Central memory CD8-positive, alpha-beta T cell (primary cell): ENCODE measurements at regions not wholly inside any gene's neighbourhood (a gene's known extent, or its start where the extent isn't known, plus 50 kb on each side); places are given as distances from the start of the nearest gene placed in this dataset.

Experiments used
- ATAC-seq: fragments of 150-1000 bp; cut with Tn5 transposase; replicated peaks from 2 replicates; pipeline ENCODE4 v1.10.0; 2022; ENCODE audit warnings: mild to moderate bottlenecking, moderate FRiP score, moderate number of reproducible peaks; ENCODE audit not compliant: poor library complexity, severe bottlenecking; ENCODE audit errors: extremely low read depth
- DNase-seq, 2 donors: peaks; one replicate each; pipeline ENCODE4 v3.0.0; 2021; ENCODE audit warnings: low spot score in 2 of 2
- H3K27ac Mint-ChIP-seq: one replicate; pipeline ENCODE4 v1.8.0; 2022; ENCODE audit warnings: low read depth, mild to moderate bottlenecking, moderate library complexity, mixed read lengths
- H3K27me3 Mint-ChIP-seq: one replicate; pipeline ENCODE4 v1.8.0; 2022; ENCODE audit warnings: mixed read lengths
- H3K36me3 Mint-ChIP-seq: one replicate; pipeline ENCODE4 v1.8.0; 2022; ENCODE audit warnings: mild to moderate bottlenecking, moderate library complexity, mixed read lengths; ENCODE audit not compliant: insufficient read depth
- H3K4me1 Mint-ChIP-seq: one replicate; pipeline ENCODE4 v1.8.0; 2022; ENCODE audit warnings: mixed read lengths
- H3K4me3 Mint-ChIP-seq: one replicate; pipeline ENCODE4 v1.8.0; 2022; ENCODE audit warnings: mild to moderate bottlenecking, moderate library complexity, mixed read lengths
- H3K9me3 Mint-ChIP-seq: one replicate; pipeline ENCODE4 v1.8.0; 2022; ENCODE audit warnings: mixed read lengths

DNA sequence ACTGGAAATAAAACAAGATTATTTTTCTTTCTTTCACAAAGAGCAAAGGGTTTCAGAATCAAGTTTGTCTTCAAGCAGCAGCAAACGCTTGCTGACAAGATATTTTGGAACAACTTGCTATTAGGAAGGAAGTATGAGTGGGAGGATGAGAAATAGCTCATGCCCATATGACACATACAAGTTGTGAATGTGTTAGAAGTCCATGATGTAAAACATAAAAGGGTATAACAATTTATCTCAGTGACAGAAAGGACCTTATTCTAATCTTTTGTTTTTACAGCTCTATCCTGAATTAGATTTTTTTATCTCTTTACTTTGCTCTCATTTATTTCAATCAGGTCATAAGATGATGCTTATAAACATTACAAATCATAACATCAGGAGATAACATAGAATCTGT is 516.6 kb upstream of the MEF2C start:
- no peak for ATAC-seq
- no peak overlapping the region for H3K27ac Mint-ChIP-seq
- no peak overlapping the region for H3K4me3 Mint-ChIP-seq
- peaks cover 5% of the 10 kb centered on the region for H3K4me1 Mint-ChIP-seq
- H3K9me3 Mint-ChIP-seq, result peaks cover 22% of the 10 kb centered on the region
- H3K36me3 Mint-ChIP-seq, result no peaks in the 10 kb centered on the region
- DNase-seq, result no peak
- no peaks in the 10 kb centered on the region for H3K27me3 Mint-ChIP-seq

DNA sequence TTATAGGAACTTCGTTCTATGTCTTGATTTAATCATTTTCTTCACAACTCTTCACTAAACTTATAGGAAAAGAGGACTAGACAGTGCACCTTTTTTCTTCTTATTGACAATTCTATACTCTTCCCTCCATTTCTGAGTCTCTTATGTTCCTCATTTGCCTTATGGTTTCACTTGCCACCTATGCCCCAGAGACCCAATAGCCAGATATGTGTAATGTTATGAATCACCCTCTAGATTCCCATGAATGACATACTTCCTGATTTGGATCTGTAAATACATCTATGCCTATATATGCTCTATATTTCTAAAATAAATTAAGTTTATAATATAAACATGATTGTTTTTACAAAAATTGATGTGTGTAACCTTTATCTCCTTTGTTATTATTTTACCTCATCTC is 514.1 kb upstream of the MEF2C start:
- H3K4me1 Mint-ChIP-seq, result peaks cover 5% of the 10 kb centered on the region
- H3K27ac Mint-ChIP-seq, result no peak overlapping the region
- ATAC-seq (no peak), DNase-seq (no peak)
- H3K4me3 Mint-ChIP-seq, result no peak overlapping the region
- H3K36me3 Mint-ChIP-seq, result no peaks in the 10 kb centered on the region
- no peaks in the 10 kb centered on the region for H3K27me3 Mint-ChIP-seq
- H3K9me3 Mint-ChIP-seq, result peaks cover 17% of the 10 kb centered on the region

DNA sequence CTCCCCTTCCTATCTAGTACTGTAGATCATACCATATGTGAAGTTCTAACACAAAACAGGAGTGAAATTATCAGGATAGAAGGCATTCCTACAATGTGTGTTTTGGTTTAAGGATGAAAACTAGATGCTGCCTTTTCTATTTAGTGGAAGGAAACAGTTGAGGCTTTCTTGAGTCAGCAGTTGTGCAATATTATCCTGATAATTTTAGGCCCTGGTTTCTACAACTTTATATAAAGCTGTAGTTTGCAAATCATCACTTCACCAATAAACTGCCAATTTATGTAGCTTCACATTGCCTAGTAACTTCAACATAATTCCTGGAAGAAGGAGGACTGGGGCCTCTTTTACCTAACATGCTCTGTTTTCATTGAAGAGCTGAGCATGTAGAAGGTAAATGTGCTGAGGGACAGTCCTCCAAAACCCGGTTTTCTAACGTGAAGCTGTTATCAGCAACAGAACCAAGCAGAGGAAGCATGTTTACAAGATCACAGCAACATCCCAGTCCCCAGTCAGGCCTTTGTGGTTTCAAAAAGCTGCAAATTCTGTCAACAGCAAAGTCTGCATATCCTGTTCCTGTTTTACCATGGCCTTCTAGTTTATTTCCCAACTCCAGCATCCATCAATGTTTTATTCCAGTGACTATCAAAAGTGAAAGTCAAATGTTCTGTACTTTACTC is 513.4 kb upstream of the MEF2C start:
- H3K36me3 Mint-ChIP-seq, result no peaks in the 10 kb centered on the region
- H3K27me3 Mint-ChIP-seq, result no peaks in the 10 kb centered on the region
- H3K27ac Mint-ChIP-seq, result no peak overlapping the region
- H3K4me3 Mint-ChIP-seq, result no peak overlapping the region
- DNase-seq (no peak), ATAC-seq (no peak)
- peaks cover 5% of the 10 kb centered on the region for H3K4me1 Mint-ChIP-seq
- H3K9me3 Mint-ChIP-seq, result peaks cover 13% of the 10 kb centered on the region

GRCh38 chr5:89395111-89395510 is 512.1 kb upstream of the MEF2C start:
- Mint-ChIP-seq H3K4me3 (no peak overlapping the region), H3K9me3 (peaks cover 12% of the 10 kb centered on the region), H3K27me3 (no peaks in the 10 kb centered on the region), H3K27ac (no peak overlapping the region), H3K4me1 (peaks cover 5% of the 10 kb centered on the region), H3K36me3 (no peaks in the 10 kb centered on the region)
- DNase-seq (no peak), ATAC-seq (no peak)

- H3K9me3 Mint-ChIP-seq, result peaks cover 9% of the 10 kb centered on the region
- DNase-seq (no peak), ATAC-seq (no peak)
- H3K27ac Mint-ChIP-seq, result no peak overlapping the region
- no peaks in the 10 kb centered on the region for H3K27me3 Mint-ChIP-seq
- H3K36me3 Mint-ChIP-seq, result no peaks in the 10 kb centered on the region
- no peaks in the 10 kb centered on the region for H3K4me1 Mint-ChIP-seq
- no peak overlapping the region for H3K4me3 Mint-ChIP-seq
These were observed 505.9 kb upstream of the MEF2C start for GRCh38 chr5:89388872-89389271.

DNA sequence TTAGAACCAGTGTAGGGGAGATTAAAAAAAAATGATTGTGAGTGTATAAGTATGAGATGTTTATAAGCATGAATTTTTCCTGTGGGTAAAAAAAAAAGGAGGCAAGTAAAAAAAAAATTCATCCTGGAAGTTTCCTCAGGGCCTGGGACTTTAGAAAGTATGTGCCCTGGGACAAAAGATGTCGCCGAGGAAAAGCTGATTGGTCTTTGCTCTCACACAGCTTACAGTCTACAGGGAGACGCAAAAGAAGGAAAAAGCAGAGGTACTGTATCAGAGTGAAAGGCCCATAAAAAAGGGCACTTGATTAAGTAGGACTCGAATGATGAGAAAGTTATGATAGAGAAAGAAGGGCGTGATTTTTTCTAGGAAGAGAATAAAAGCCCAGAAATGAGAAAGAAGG is 501.4 kb upstream of the MEF2C start:
- Mint-ChIP-seq H3K4me1 (no peaks in the 10 kb centered on the region), H3K4me3 (no peak overlapping the region), H3K27ac (no peak overlapping the region), H3K36me3 (no peaks in the 10 kb centered on the region), H3K9me3 (peaks cover 24% of the 10 kb centered on the region), H3K27me3 (no peaks in the 10 kb centered on the region)
- DNase-seq, result no peak
- ATAC-seq, result no peak

DNA sequence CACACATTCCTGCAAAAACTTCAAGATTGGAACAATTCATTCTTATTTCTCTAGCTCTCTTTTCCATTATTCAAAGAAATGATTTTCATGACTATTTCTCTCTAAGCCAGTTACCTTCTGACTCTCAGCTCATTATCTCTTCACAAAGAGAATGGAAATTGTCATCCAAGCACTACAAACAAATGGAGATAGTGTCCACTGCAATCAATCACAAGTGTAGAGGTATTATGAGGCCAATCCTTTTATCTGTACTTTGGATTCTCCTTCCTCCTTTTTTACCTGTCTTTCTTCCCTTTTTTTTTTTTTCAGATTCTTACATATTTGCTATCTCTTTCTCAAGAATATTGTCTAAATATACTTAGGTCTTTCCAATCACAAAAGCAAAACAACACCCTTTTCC is 497.7 kb upstream of the MEF2C start:
- ATAC-seq (no peak), DNase-seq (no peak)
- Mint-ChIP-seq H3K27ac (no peak overlapping the region), H3K4me1 (no peaks in the 10 kb centered on the region), H3K36me3 (no peaks in the 10 kb centered on the region), H3K4me3 (no peak overlapping the region), H3K9me3 (peaks cover 33% of the 10 kb centered on the region), H3K27me3 (no peaks in the 10 kb centered on the region)

GRCh38 chr5:89377767-89378455 is 494.9 kb upstream of the MEF2C start:
- no peak for DNase-seq
- Mint-ChIP-seq H3K36me3 (no peaks in the 10 kb centered on the region), H3K27ac (no peak overlapping the region), H3K4me1 (no peaks in the 10 kb centered on the region), H3K4me3 (no peak overlapping the region), H3K27me3 (no peaks in the 10 kb centered on the region), H3K9me3 (peaks cover 24% of the 10 kb centered on the region)
- ATAC-seq, result no peak

GRCh38 chr5:89374818-89375521 is 492.0 kb upstream of the MEF2C start:
- H3K4me1 Mint-ChIP-seq, result no peaks in the 10 kb centered on the region

GRCh38 chr5:89374144-89374784 is 491.3 kb upstream of the MEF2C start:
- H3K4me3 Mint-ChIP-seq, result no peak overlapping the region
- peaks cover 26% of the 10 kb centered on the region for H3K9me3 Mint-ChIP-seq
- DNase-seq, result no peak
- H3K27me3 Mint-ChIP-seq, result no peaks in the 10 kb centered on the region
- no peaks in the 10 kb centered on the region for H3K36me3 Mint-ChIP-seq
- no peak overlapping the region for H3K27ac Mint-ChIP-seq
- ATAC-seq, result no peak
- no peaks in the 10 kb centered on the region for H3K4me1 Mint-ChIP-seq

More at GRCh38 chr5:89374818-89375521, 492.0 kb upstream of the MEF2C start:
- ATAC-seq (no peak), DNase-seq (no peak)
- Mint-ChIP-seq H3K4me3 (no peak overlapping the region), H3K27ac (no peak overlapping the region), H3K9me3 (peaks cover 27% of the 10 kb centered on the region), H3K27me3 (no peaks in the 10 kb centered on the region), H3K36me3 (no peaks in the 10 kb centered on the region)

DNA sequence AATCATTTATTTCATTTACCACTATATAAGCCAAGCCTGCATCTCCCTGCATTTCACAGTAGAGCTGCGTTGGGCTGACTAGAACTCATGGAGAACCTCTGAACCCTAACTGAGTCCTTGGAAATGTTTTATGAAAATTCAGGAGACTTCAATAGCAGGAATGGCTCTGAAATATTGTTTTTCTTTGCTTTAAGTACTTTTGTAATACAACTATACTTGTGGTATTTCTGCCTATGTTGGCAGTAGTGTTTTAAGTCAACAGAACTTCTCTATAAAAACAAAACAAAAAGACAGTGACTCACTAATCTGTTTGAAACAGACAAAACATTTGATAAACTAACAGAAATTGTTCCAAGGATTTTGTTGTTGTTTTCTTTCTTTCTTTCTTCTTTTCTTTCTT is 489.2 kb upstream of the MEF2C start:
- DNase-seq (no peak), ATAC-seq (no peak)
- Mint-ChIP-seq H3K9me3 (peaks cover 25% of the 10 kb centered on the region), H3K4me3 (no peak overlapping the region), H3K27me3 (no peaks in the 10 kb centered on the region), H3K4me1 (no peaks in the 10 kb centered on the region), H3K27ac (no peak overlapping the region), H3K36me3 (no peaks in the 10 kb centered on the region)

DNA sequence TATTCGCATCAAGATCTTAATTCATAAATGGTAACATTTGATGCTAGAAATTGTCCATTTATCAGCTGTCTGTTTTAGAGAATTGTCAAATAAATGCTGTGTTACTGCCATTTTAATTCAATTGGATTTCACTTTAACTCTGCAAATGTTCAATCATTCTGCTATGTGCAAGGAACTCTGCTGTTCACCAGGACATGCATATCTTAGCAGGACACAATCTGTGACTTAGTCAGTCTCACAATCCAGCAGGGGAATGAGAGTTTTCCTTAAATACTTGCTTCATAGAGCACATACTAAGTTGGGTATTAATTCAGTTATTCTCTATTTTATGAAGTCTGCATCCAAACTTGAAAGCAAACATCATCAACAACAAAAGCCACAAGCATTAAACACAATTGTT is 488.7 kb upstream of the MEF2C start:
- H3K27ac Mint-ChIP-seq, result no peak overlapping the region
- H3K36me3 Mint-ChIP-seq, result no peaks in the 10 kb centered on the region
- no peak overlapping the region for H3K4me3 Mint-ChIP-seq
- no peak for ATAC-seq
- H3K9me3 Mint-ChIP-seq, result peaks cover 25% of the 10 kb centered on the region
- DNase-seq, result no peak
- H3K27me3 Mint-ChIP-seq, result no peaks in the 10 kb centered on the region
- no peaks in the 10 kb centered on the region for H3K4me1 Mint-ChIP-seq
